Mesodermal cell (in vitro differentiated cells): ENCODE measurements at regions not wholly inside any gene's neighbourhood (a gene's known extent, or its start where the extent isn't known, plus 50 kb on each side); places are given as distances from the start of the nearest gene placed in this dataset.
A peak's percentile ranks its signal among the peaks of the same experiment; 100 is the strongest.

ENCODE experiments used
- H3K27ac ChIP-seq: 2 replicates; pipeline ENCODE4 v1.7.0; 2013; ENCODE audit warnings: mild to moderate bottlenecking, low read depth, low read length, moderate library complexity; ENCODE audit not compliant: severe bottlenecking
- H3K36me3 ChIP-seq: 2 replicates; pipeline ENCODE4 v1.7.1; 2013; ENCODE audit warnings: mild to moderate bottlenecking, low read length, moderate library complexity; ENCODE audit not compliant: control insufficient read depth, insufficient read depth
- H3K4me1 ChIP-seq: one replicate; pipeline ENCODE4 v1.7.1; 2013; ENCODE audit warnings: mild to moderate bottlenecking, low read length; ENCODE audit not compliant: insufficient read depth, control insufficient read depth, poor library complexity, severe bottlenecking
- H3K4me3 ChIP-seq: 2 replicates; pipeline ENCODE4 v1.7.0; 2013; ENCODE audit warnings: low read length, control low read depth, mild to moderate bottlenecking; ENCODE audit not compliant: insufficient read depth, poor library complexity, severe bottlenecking; ENCODE audit errors: extremely low read depth
- H3K9me3 ChIP-seq: 2 replicates; pipeline ENCODE4 v1.7.1; 2013; ENCODE audit warnings: mild to moderate bottlenecking, low read length, moderate library complexity; ENCODE audit not compliant: control insufficient read depth
- WGBS, 2 experiments: methylation state at CpG; one replicate each; pipeline ENCODE4 v1.1.5; 2013; ENCODE audit warnings: missing lambda C conversion rate in 2 of 2; ENCODE audit not compliant: insufficient coverage in 2 of 2; 5-methylcytosine and 5-hydroxymethylcytosine counted together

DNA sequence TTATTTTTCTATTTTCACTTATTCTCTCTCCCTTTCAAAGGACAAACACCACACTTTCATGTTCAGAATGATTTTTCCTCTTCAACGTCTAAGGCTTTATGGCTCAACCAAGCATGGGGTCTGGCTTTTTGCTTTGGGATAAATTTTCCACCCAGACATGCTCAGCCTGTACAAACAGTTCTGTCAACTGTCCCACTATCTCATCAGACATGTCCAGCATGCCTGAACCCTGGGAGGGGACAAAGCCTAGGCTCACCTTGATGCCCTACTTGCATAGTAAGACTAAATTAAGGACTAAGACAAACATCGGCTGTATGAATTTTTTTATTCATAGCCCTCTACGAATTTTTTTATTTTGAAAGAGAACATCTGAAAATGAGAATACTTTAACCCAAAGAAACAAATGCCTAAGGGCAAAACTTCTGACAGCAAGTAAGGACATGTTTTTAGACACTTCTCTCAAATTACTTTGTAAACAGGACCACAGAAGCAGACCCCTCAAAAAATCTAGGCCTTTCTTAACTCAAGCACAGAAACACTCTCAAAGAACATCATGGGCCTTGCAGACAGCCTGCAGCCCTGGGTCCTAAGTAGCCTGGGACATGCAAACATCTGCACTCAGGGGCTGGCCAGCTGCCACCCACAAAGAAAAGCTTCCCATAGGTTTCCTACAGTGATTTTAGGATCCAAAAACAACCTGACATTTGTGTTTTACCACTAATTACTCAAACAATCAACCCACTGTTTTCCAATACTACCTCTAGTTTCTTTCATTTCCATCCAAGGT lies 72.3 kb upstream of the PALMD start:
- Histone ChIP-seq H3K9me3 (no peaks in the 10 kb centered on the region), H3K4me3 (no peak overlapping the region), H3K4me1 (no peaks in the 10 kb centered on the region), H3K36me3 (no peaks in the 10 kb centered on the region), H3K27ac (no peak overlapping the region)
- WGBS, 2 experiments = 100% methylated on average over 1 of the region's 3 CpGs

DNA sequence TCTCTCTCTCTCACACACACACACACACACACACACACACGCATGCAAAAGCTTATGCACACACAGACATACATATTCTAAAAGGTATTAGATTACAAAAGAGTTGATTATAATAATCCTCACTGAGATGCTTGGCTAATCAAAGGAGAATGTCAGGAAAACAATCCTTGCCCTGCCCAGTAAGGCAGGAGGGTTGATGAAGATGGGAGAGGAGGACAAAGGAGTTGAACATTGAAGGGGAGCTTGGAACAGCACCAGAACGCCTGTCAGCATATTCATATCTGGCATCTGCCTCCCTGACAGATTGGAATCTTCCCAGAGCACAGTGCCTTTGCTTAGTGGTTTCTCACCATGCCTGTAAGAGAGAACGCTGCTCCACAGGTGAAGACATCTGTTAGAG lies 68.6 kb upstream of the PALMD start:
- no peak overlapping the region for H3K27ac ChIP-seq
- H3K9me3 ChIP-seq = no peaks in the 10 kb centered on the region
- H3K36me3 ChIP-seq = no peaks in the 10 kb centered on the region
- peaks cover 5% of the 10 kb centered on the region for H3K4me1 ChIP-seq
- no peak overlapping the region for H3K4me3 ChIP-seq
- WGBS, 2 experiments = 80 to 83% methylated on average over 1 of the region's 3 CpGs

DNA sequence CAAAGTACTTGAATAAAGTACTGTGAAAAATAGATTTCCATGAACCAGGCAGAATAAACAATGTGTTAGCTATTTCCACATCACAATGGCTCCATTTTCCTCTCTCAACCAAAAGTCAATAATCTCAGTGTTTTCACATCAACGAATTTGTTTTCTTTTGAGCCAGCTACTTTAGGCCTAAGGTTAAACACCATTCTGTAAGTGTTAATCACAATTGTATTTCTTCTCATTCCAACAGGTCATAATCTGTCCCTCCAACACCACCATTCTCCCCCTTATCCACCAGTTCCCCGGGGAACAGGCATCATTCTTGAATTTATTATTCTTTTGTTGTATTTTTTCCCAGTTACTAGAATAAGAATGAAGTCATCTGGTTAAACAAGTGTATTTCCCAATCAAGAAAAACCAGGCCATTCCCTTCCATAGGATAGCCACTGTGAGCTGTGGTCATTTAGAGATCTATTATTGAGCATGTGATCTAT lies 66.2 kb upstream of the PALMD start:
- Histone ChIP-seq H3K36me3 (no peaks in the 10 kb centered on the region), H3K4me3 (no peak overlapping the region), H3K27ac (no peak overlapping the region), H3K4me1 (peaks cover 5% of the 10 kb centered on the region), H3K9me3 (no peaks in the 10 kb centered on the region)
- WGBS, 2 experiments = 91 to 92% methylated on average over 1 of the region's 2 CpGs

DNA sequence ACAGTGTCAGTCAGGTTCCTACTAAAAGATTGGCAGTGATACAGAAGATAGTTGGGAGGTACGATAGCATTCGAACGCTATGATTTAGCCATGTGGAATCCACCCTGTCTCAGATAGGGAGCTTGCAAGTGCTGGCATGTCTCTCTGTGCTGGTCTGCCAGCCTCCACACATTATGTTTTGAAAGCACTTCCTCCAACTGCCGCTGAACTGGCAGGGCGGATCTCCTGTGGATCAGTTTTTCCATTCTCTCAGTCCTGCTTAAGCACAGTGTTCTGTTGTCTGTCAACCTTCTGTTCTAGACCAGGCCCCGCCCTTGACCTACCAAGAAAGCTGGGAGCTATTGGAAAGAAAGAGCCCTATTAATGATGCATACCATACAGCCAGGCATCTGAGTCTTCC lies 65.5 kb upstream of the PALMD start:
- Histone ChIP-seq H3K4me3 (no peak overlapping the region), H3K9me3 (no peaks in the 10 kb centered on the region)
- 90% methylated on average over 2 to 6 of the region's 6 CpGs for WGBS, 2 experiments

DNA sequence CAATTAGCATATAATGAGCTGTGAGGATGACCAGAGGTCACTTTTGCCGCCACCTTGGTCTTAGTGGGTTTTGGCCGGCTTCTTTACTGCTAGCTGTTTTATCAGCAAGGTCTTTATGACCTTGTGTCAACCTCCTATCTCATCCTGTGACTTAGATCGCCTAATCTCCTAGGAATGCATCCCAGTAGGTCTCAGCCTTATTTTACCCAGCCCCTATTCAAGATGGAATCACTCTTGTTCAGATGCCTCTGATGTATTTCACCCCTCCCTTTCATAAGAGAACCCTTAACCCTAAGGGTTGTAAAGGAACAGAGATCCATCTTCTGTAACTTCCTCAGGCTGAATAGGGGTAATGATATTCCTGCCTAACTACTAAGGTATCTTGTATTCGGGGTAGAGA lies 58.9 kb upstream of the PALMD start:
- Histone ChIP-seq H3K4me1 (no peaks in the 10 kb centered on the region), H3K4me3 (no peak overlapping the region), H3K36me3 (no peaks in the 10 kb centered on the region), H3K9me3 (no peaks in the 10 kb centered on the region), H3K27ac (no peak overlapping the region)
- 79 to 80% methylated on average over 3 to 4 of the region's 4 CpGs for WGBS, 2 experiments

More for the DNA sequence above, 65.5 kb upstream of the PALMD start:
- H3K36me3 ChIP-seq = no peaks in the 10 kb centered on the region
- no peak overlapping the region for H3K27ac ChIP-seq
- peaks cover 5% of the 10 kb centered on the region for H3K4me1 ChIP-seq

DNA sequence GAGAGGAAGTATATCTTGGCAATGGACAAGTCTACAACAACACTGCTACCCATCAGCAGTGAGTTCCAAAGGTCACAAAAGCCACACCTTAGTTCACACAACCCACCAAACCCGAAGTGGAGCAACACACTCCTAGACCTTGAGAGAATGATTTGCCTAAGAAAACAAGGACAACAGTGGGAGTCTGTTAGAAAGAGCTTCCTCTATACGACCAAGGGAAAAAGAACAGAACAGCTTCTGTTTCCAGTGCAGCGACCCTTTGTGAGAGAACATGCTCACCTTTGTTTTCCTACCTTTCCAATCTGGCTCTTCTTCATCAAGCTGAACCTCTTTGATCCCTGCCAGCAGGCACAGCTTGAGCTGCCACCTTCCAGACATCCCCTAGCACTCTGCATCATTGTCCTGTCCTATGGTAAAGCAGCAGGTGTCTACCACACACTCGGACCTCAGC lies 56.7 kb upstream of the PALMD start:
- Histone ChIP-seq H3K4me3 (no peak overlapping the region), H3K9me3 (no peaks in the 10 kb centered on the region), H3K4me1 (peaks cover 1% of the 10 kb centered on the region), H3K36me3 (no peaks in the 10 kb centered on the region), H3K27ac (no peak overlapping the region)
- 72 to 79% methylated on average over 2 to 3 of the region's 4 CpGs for WGBS, 2 experiments

DNA sequence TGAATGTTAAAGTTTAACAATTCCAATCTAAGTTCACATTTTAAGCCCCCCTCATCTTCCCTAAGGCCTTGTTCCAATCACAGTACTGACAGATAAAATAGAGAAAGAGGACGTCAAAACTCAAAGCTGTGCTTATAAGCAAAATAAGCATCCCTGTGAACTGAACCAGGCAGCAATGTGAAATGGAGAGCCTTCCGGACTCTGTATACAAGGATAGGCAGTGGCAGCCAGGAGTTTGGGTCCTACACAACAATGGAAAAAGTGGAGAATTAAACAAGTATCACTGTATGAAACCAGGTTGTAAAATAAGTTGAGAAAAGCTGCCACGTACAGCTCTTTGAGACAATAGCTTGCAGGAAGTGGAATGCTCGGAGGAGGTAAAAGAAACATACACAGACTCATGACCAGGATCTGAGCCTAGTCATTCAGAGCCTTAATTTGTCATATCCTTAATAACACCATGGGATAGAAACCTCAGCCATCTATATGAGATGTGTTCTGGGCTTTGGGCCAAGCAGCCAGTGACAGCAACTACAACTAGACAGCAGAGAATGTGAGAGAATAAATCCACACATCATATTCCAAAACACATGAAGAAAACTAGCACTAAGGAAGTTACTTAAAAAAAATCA lies 55.2 kb upstream of the PALMD start:
- 77 to 89% methylated on average over 3 of the region's 4 CpGs for WGBS, 2 experiments
- Histone ChIP-seq H3K27ac (peak overlapping the region; percentile 64), H3K36me3 (no peaks in the 10 kb centered on the region), H3K4me1 (peaks cover 4% of the 10 kb centered on the region), H3K9me3 (no peaks in the 10 kb centered on the region), H3K4me3 (no peak overlapping the region)

DNA sequence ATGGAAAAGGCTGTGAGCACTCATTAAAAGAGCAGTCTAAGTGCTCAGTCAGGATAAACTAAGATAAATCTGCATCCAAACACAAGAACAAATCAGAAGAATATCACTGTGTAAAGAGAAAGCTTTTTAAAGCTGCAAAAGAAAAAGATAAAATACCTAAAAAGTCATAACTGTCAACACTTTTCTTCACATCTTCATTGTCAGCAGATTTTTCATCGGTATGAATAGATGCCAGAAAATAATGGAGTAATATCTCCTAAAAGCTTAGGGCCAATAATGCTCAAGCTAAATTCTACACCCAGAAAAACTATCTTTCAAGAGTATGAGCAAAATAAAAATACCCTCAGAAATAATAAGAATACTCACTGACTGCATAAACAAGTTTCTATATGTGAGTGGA lies 54.0 kb upstream of the PALMD start:
- no peaks in the 10 kb centered on the region for H3K9me3 ChIP-seq
- no peak overlapping the region for H3K4me3 ChIP-seq
- H3K36me3 ChIP-seq = no peaks in the 10 kb centered on the region
- H3K27ac ChIP-seq = no peak overlapping the region
- WGBS, 2 experiments = no CpG with 5 or more reads among the region's 1 CpG
- H3K4me1 ChIP-seq = peaks cover 4% of the 10 kb centered on the region

DNA sequence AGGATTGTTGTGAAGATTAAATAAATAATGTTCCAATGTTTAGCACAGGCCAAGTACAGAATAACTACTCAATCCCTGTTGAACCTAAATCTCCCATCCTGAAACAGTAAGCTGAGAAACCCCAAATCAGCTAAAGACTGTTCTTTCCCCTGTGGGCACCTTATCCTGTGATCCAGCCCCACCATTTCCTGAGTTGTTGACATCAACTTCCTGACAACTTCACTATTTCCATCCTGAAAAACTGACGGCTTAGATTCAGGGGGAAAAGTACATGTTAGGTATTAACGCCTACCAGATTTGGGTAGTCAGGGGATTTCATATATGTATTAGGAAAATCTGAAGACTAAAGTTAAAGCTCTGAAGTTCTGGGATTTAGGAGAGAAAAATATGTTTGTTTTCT lies 51.7 kb upstream of the PALMD start:
- Histone ChIP-seq H3K27ac (no peak overlapping the region), H3K9me3 (no peaks in the 10 kb centered on the region), H3K4me3 (no peak overlapping the region), H3K4me1 (peaks cover 12% of the 10 kb centered on the region), H3K36me3 (no peaks in the 10 kb centered on the region)
- 90 to 100% methylated on average over 1 of the region's 2 CpGs for WGBS, 2 experiments

DNA sequence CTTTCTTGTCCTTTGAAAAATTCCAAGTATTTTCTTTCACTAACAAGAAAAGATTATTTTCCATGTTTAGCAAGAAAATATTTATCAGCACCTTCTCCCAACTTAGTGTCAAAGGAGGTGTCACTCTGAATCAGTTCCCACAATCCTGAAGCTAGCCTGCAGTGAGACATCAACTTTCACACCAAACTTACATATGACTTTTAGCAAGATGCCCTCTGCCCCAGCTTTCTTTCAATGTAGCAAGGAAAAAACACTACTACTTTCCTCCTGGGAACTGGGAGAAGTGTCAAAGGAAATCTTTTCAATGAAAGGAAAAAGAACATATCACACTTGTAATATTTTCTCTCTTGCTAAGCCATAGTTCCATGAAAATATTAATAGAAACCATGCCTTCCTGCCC lies 50.9 kb upstream of the PALMD start:
- H3K4me3 ChIP-seq = no peak overlapping the region
- no peaks in the 10 kb centered on the region for H3K36me3 ChIP-seq
- H3K27ac ChIP-seq = no peak overlapping the region
- H3K4me1 ChIP-seq = peaks cover 17% of the 10 kb centered on the region
- H3K9me3 ChIP-seq = no peaks in the 10 kb centered on the region

DNA sequence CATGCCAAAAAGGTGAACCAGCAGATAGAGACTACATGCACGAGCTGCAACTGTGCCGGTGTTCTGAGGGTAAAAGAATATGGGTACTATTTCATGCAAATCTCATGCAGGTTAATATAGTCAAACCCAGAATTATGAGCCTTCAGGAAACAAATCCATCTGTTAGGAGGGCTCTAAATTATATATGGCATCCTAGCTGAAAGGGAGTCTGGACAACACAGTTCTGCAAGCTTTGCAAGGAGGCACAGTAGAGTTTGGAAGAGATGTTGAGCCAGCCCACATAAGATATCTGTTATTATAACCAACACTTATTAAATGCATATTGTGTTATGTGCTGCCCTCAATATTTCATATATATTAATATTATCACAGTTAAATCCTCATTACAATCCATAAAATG lies 50.5 kb upstream of the PALMD start:
- Histone ChIP-seq H3K4me3 (no peak overlapping the region), H3K9me3 (no peaks in the 10 kb centered on the region), H3K27ac (no peak overlapping the region), H3K36me3 (no peaks in the 10 kb centered on the region), H3K4me1 (peaks cover 21% of the 10 kb centered on the region)
- WGBS, 2 experiments = 56% methylated on average over 2 of the region's 2 CpGs; no CpG with 5 or more reads in 1 of the 2 experiments
